HS-27A (cell line): ENCODE measurements at regions not wholly inside any gene's neighbourhood (a gene's known extent, or its start where the extent isn't known, plus 50 kb on each side); places are given as distances from the start of the nearest gene placed in this dataset.
"Not testable (repeated sequence)": the region's sequence is repeated elsewhere in the genome, so short reads cannot be mapped to it uniquely, and the experiment has no call there.

Experiments used
- DNase-seq: peaks from one replicate; pipeline ENCODE4 v3.0.0-alpha.2; 2012; ENCODE audit warnings: low read depth, missing footprints

DNA sequence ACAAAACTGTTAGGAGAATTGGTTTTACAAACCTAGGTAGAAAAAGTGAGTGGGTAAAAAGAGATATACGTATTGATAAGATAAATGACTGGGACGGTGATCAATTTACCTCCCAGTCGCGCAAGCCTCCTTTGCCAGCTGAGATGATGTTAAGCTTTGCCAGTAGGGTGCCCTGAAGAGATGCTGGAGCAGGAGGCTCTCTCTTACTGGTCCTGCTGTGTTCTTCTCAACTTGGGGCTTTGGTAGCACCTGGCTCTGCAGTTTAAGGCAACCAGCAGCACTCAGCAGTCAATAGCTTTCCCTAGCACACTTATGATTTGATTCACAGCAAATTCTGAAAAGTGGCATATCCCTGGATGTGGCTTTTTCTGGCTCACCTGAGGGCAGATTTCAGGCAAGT, 1461.7 kb downstream of the ADGRL3 start:
- DNase-seq, result no peak

DNA sequence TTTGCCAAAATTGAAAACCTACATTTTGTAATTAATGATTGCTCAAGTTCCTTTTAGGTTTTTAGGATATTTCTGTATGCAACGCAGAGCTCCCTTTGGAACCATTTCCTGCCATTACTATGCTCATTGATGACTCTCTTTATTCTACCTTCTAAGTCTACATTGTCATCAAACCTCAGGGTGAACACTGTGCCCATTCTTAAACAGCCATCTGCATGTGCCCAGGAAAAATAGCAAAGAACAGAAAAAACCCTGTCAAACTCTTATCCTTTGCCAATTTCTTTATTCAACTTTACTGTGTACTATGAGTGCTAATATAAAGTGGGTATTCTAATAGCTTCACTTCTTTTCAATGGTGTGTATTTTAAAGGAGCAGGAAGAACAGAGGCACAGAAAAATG, 1455.9 kb downstream of the ADGRL3 start:
- DNase-seq, result no peak

DNA sequence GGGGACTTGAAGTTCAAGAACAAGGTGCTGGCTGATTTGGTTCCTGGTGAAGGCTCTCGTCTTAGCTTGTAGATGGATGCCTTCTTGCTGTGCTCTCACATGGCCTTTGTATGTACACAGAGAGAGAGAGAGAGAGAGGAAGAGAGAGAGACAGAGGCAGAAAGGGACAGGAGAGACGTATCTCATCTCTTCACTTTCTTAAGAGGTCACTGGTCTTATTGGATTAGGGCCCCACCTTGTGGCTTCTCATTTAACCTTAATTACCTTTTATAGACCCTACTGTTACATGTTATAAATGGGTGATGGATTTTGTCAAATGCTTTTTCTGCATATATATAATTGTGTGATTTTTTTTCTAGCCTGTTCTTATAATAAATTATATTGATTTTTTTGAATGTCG, 1444.2 kb downstream of the ADGRL3 start:
- peak; percentile 11 for DNase-seq

DNA sequence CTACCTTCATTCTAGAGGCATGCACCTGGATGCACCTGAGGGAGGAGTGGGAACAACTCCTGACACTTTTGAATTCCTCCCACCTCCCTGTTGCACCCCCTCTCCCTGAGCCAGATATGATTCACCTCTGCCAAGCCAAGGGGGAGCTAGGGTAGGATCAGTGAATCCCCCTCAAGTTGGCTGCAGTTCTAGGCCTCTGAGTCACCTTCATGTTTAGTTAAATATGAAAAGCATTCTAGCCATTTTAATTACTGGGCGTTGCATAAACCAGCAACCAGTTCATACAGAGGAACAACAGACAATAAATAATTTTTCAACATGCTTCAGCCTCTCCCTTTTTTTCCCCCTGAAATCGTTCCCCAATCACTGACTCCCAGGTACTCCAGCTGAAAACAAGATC, 1440.2 kb downstream of the ADGRL3 start:
- peak; percentile 26 for DNase-seq

DNA sequence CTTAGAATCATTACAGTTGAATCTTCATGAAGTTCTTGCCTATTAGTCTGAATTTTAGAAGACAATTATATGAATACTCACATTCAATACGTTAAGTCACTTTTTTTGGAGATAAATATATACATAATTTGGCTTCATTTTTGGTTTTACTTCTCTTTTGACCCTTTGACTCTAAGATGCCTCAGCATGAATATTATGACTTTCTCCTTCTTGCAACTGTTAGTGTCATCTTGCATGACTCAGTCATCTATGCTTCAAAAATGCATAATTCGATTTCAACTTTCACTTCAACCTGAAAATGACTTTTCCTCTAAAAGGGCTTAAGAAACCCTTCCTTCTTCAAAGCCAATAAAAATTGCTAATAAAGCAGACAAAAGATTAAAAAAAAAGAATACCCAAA, 1427.5 kb downstream of the ADGRL3 start:
- DNase-seq, result no peak

GRCh38 chr4:62627141-62627540, 1427.0 kb downstream of the ADGRL3 start:
- no peak for DNase-seq

GRCh38 chr4:62622089-62622488, 1422.0 kb downstream of the ADGRL3 start:
- no peak for DNase-seq

DNA sequence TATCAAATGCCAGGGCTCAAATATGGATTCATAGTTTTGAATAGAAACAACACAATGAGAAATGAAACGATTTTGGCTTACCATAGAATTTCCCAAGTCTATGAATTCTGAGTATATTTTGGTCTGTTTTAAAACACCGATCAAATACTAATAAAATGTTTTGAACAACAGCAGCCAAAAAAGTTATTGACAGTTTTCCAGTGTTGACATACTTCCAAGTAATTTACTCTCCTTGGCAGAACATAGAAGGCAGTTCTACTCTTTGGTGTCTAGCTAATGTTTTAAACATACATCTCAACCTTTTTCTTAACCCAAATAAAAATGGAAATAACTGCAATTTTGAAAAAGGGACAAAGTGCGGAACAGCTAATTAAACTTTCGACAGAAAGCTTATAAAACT, 1419.8 kb downstream of the ADGRL3 start:
- DNase-seq, result no peak

DNA sequence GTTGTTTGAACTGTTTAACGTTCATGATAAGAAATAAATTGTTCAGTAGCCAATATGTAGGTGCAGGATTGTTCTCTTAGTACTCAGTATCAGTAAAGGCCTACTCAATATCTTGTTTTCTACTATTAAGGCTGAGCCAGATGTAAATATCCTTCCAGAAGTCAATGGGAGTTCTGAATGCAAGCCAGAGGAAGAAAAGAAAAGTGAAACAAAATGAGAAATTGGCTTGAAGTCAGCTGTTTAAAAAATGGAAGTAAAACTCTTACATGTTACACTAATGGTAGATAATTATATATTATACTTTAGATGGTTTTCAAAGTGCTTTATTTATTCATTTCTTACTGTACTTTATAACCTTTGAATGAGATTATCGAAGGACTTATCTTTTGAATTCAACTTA, 1417.9 kb downstream of the ADGRL3 start:
- no peak for DNase-seq

DNA sequence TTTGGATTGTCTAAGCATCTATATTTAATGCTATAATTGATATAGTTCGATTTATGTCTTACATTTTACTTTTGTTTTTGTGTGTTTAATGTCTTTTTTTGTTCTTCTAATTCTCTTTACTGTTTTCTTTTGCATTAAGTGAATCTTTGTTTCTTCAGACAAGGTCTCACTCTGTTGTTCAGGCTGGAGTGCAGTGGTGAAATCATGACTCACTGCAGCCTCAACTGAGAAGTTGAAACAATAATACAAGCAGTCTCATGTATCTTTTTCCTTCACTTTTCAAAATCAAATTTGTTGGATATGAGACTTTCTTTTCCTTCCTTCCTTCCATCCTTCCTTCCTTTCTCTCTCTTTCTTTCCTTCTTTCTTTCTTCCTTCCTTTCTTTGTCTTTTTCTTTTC, 1401.6 kb downstream of the ADGRL3 start:
- DNase-seq, result no peak

- not testable (repeated sequence) for DNase-seq
These were observed 1395.1 kb downstream of the ADGRL3 start for GRCh38 chr4:62595265-62595664.

DNA sequence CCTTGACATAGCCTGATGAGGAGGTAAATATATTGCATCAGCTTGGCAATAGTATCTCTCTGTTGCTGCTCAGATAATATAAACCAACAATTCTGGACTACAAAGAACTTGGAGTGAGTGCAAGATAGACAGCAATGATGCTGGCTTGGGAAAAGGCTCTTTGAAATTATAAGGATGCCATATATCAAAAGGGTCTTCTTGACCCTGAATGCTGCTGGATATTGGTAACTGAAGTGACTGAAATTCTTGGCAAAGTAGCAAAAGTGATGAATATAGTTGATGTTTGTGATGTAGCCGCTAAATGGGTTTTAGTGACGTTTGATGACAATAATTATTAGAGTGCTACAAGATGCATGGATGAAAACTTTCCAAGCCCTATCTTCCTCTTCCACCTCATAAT, 1391.6 kb downstream of the ADGRL3 start:
- DNase-seq, result no peak

DNA sequence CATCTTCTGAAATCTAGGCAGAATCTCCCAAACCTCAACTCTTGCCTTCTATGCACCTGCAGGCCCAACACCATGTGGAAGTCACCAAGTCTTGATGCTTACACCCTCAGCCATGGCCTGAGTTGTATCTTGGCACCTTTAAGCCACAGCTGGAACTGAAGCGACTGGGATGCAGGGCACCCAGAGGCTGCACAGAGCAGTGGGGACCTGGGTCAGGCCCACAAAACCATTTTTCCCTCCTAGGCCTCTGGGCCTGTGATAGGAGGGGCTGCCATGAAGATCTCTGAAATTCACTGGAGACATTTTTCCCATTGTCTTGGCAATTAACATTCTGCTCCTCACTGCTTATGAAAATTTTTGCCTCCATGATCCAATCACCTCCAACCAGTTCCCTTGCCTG, 1388.5 kb downstream of the ADGRL3 start:
- DNase-seq, result no peak

DNA sequence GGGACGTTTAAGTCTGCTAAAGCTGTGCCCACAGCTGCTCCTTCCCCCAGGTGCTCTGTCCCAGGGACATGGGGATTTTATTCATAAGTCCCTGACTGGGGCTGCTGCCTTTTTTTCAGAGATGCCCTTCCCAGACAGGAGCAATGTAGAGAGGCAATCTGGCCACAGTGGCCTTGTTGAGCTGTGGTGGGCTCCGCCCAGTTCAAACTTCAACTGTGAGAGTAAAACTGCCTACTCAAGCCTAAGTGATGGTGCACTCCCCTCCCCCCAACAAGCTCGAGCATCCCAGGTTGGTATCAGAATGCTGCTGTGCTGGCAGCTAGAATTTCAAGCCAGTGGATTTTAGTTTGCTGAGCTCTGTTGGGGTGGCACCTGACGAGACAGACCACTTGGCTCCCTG, 1371.4 kb downstream of the ADGRL3 start:
- DNase-seq, result no peak

DNA sequence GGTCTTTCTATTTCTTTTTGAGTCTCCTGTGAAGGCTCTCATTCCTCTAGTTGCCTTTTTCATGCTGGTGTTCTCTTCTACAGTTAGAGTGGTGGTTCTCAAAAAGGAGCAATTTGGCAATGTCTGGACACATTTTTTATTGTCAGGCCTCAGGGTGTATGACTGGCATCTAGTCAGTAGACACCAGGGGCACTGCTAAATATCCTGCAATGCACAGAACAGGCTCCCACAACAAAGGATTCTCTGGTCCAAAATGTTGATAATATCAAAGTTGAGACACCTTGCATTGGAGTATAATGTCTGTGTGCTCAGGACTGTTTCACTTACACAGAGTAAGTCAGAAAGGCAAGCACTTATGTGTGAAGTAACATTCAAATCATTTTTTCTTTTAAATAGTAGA, 1360.7 kb downstream of the ADGRL3 start:
- no peak for DNase-seq

DNA sequence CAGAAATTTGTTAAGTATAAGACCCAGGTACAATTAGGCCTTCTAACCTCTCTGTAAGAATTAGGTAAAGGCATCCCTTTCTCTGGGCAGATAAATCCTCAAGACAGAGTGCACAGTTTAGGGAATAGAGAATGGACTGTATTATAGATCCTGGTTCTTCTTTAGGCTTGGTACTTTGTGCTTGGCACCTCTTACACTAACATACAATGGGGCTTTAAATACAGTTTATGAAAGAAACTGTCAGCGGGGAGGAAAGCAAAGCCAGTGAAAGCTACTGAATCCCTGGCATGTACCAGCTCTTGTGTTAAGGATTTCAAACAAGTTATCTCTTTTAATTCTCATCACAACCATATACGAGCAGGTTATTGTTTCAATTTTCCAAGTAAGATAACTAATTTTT, 1350.0 kb downstream of the ADGRL3 start:
- DNase-seq, result no peak

DNA sequence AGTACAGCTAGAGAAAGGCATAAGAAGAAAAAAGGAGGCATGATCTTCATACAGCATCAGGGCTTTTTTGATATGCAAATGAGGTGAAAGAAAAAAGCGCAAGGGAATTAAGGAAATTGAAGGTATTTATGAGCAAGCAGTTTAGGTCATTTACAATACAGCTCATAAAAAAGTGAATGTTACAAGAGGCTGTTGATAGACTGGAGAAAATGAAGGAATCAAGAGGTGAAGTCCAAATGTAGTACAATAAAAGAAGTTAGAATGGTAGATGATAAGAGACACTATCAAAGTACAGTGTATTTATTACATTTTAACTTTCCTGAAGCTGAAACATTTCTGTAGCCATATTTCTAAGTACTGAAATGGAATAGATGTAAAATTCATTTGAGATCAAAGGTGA, 1349.5 kb downstream of the ADGRL3 start:
- DNase-seq, result no peak

- no peak for DNase-seq
These were observed 1348.6 kb downstream of the ADGRL3 start for GRCh38 chr4:62548765-62549164.

- no peak for DNase-seq
These were observed 1348.0 kb downstream of the ADGRL3 start for GRCh38 chr4:62548108-62548524.

- no peak for DNase-seq
These were observed 1344.3 kb downstream of the ADGRL3 start for GRCh38 chr4:62544428-62544827.

GRCh38 chr4:62543002-62543401, 1342.9 kb downstream of the ADGRL3 start:
- no peak for DNase-seq

GRCh38 chr4:62533573-62533972, 1333.4 kb downstream of the ADGRL3 start:
- no peak for DNase-seq

GRCh38 chr4:62531731-62532130, 1331.6 kb downstream of the ADGRL3 start:
- no peak for DNase-seq

GRCh38 chr4:62531264-62531663, 1331.1 kb downstream of the ADGRL3 start:
- DNase-seq, result no peak

DNA sequence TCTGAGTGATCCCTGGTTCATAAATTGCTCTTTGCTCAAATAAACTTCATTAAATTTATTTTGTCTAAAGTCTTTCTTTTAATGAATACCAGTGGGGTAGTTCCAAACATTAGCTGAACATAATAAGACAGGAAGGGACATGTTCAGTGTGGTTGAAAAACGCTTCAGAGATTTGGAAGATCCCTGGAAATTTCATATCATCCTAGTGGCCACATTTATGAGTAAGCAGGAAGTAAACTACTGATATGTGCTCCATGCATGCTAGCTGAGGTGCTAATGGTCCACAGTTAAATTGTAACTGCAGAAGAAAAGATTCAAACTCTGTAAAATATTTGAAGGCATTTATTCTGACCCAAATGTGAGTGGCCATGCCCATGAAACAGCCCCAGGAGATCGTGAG, 1328.7 kb downstream of the ADGRL3 start:
- no peak for DNase-seq
